Endothelial cell of umbilical vein (primary cell): ENCODE measurements at regions not wholly inside any gene's neighbourhood (a gene's known extent, or its start where the extent isn't known, plus 50 kb on each side); places are given as distances from the start of the nearest gene placed in this dataset.

Experiments
- EZH2 ChIP-seq: IDR thresholded peaks from 2 replicates; pipeline ENCODE4 v1.6.1; 2012; ENCODE audit warnings: borderline replicate concordance, low read depth, mild to moderate bottlenecking, moderate library complexity, low read length, inconsistent platforms; ENCODE audit not compliant: severe bottlenecking
- JUN ChIP-seq: IDR thresholded peaks from 2 replicates; pipeline ENCODE4 v1.6.1; 2011; ENCODE audit warnings: borderline replicate concordance, low read depth; ENCODE audit not compliant: insufficient read length, insufficient read depth
- POLR2A ChIP-seq: IDR thresholded peaks from 2 replicates; pipeline ENCODE4 v1.6.1; 2012; ENCODE audit warnings: low read depth, mild to moderate bottlenecking, control low read depth, low read length
- POLR2AphosphoS5 ChIP-seq: IDR thresholded peaks from 2 replicates; pipeline ENCODE4 v1.6.1; 2012; ENCODE audit warnings: low read depth, mild to moderate bottlenecking, control low read depth, low read length, moderate library complexity; ENCODE audit not compliant: insufficient read depth
- TF ChIP-seq, protein P1 (sequence below), 2 donors: IDR thresholded peaks; 1 replicate in 1 of 2; 2 replicates in 1 of 2; pipeline ENCODE4 v1.5.1; 2011; ENCODE audit warnings: low read length in 2 of 2, mild to moderate bottlenecking in 2 of 2, moderate library complexity in 2 of 2, control low read depth in 1 of 2, inconsistent platforms in 1 of 2, low read depth in 1 of 2; ENCODE audit not compliant: insufficient read depth in 1 of 2; ENCODE audit errors: extremely low read depth in 1 of 2

DNA sequence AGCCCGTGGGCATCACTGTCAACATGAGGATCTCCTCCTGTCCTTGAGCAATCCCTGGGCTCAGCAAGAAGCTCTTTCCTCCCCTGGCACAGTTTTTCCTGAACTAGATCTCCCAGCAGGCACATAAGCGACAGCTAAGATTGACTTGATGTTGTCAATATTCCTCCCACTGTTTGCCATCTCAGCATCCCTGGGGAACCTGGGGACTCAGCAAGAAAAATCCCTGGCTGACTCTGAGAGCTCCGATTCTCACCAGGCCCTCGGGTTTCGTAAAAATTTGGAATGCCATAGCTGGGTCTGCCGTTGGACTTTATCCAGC is 687.2 kb downstream of the MATN1 start:
- no peak for TF ChIP-seq POLR2A
- TF ChIP-seq, protein P1, sequence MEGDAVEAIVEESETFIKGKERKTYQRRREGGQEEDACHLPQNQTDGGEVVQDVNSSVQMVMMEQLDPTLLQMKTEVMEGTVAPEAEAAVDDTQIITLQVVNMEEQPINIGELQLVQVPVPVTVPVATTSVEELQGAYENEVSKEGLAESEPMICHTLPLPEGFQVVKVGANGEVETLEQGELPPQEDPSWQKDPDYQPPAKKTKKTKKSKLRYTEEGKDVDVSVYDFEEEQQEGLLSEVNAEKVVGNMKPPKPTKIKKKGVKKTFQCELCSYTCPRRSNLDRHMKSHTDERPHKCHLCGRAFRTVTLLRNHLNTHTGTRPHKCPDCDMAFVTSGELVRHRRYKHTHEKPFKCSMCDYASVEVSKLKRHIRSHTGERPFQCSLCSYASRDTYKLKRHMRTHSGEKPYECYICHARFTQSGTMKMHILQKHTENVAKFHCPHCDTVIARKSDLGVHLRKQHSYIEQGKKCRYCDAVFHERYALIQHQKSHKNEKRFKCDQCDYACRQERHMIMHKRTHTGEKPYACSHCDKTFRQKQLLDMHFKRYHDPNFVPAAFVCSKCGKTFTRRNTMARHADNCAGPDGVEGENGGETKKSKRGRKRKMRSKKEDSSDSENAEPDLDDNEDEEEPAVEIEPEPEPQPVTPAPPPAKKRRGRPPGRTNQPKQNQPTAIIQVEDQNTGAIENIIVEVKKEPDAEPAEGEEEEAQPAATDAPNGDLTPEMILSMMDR (IDR thresholded peaks at IDR 0.05; ENCODE audit: extremely low read depth in 1 of 2, insufficient read depth in 1 of 2, low read depth in 1 of 2, low read length in 2 of 2), result no peak
- TF ChIP-seq POLR2AphosphoS5, result no peak
- TF ChIP-seq JUN, result no peak
- TF ChIP-seq EZH2, result no peak
